ENCODE measurements at regions not wholly inside any gene's neighbourhood (a gene's known extent, or its start where the extent isn't known, plus 50 kb on each side); places are given as distances from the start of the nearest gene placed in this dataset.

DNA sequence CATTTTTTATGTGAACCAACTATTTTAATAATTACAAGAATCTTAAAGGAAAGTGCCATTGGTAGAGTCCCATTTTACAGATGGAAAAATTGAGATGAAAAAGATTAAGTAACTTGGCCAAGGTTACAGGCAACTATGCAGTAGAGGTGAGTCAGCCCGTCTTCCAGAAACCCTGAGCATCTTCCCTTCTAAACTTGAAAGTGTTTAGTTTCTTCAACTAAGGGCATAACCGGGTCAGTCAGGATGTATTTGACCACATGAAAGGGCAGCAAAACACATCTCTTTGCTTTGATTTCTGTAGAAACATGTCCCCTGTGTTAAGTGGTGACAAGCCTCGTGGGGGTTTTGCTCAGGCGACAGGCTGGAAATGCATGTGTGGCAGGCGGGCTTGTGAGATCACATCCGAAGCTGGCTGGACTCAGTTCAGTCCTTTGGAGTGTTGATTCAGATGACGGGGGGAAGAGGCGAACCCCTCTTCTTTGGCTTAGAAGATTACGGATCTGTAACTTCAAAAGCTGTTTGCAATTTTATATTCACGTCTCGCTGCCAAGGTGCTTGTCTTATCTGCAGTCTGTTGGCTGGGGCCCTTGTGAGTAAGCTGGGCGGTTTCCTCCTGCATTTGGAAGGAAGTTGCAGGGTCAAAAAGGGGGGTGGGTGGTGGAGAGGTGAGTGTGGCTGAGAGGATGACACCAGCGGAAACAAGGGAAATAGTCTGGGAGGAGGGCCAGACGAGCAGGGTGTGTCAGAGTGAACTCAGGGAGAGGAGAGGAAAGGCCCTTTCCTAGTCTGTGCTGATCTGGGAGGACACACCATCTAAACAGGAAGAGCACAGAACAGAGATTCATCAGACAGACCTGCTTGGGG lies 78.9 kb upstream of the RPS23 start:
- H3K4me1 Mint-ChIP-seq (ENCODE audit: low read depth), result peaks cover 22% of the 10 kb centered on the region
- H3K27ac Mint-ChIP-seq, result peak overlapping the region; percentile 91
- H3K27me3 Mint-ChIP-seq, result no peaks in the 10 kb centered on the region
- no peaks in the 10 kb centered on the region for H3K36me3 Mint-ChIP-seq
- H3K9me3 Mint-ChIP-seq (ENCODE audit: low read depth), result no peaks in the 10 kb centered on the region
- H3K4me3 Mint-ChIP-seq, result peak overlapping the region; percentile 59

DNA sequence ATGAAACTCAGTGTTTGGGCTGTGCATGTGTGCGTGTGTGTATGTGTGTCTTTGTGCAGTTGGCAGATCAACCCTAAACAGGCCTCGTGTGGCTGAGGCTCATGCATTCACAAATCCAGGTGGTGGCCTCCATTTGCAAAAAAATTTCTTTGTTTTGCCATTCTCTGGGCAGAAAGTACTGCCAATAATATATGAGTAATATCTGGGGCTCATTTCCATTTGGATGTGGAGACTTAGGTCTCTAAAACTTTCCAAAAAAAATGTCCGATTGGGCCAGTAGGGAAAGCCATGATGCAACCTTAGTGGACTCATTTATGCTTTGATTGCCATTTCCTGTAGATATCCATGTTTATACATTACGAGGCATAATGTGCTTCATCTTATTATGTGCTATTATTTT lies 77.9 kb upstream of the RPS23 start:
- H3K4me3 Mint-ChIP-seq, result no peak overlapping the region

DNA sequence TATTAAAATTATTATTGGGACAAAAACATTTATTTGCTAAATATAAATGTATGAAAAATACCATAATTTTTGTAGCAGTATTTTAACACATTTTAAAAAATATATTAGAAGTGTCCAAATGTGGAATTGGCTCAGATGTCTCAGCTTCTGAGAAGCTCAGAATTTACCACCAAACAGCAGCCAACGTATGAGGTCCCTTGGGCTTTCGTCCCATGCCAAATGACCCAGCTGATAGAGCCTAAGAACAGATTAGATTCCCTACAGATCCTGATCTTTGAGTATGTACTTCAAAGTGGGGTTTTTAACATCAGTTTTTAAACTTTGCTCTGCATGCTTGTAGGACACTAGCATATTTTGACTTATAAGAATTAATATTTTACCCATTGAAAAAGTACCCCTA lies 77.3 kb upstream of the RPS23 start:
- H3K4me3 Mint-ChIP-seq, result no peak overlapping the region
- H3K9me3 Mint-ChIP-seq (ENCODE audit: low read depth), result no peaks in the 10 kb centered on the region
- peaks cover 22% of the 10 kb centered on the region for H3K4me1 Mint-ChIP-seq (ENCODE audit: low read depth)
- no peak overlapping the region for H3K27ac Mint-ChIP-seq
- H3K36me3 Mint-ChIP-seq, result no peaks in the 10 kb centered on the region
- no peaks in the 10 kb centered on the region for H3K27me3 Mint-ChIP-seq

More for the DNA sequence above, 77.9 kb upstream of the RPS23 start:
- Mint-ChIP-seq H3K27me3 (no peaks in the 10 kb centered on the region), H3K36me3 (no peaks in the 10 kb centered on the region), H3K9me3 (ENCODE audit: low read depth) (no peaks in the 10 kb centered on the region), H3K4me1 (ENCODE audit: low read depth) (peaks cover 22% of the 10 kb centered on the region), H3K27ac (no peak overlapping the region)

DNA sequence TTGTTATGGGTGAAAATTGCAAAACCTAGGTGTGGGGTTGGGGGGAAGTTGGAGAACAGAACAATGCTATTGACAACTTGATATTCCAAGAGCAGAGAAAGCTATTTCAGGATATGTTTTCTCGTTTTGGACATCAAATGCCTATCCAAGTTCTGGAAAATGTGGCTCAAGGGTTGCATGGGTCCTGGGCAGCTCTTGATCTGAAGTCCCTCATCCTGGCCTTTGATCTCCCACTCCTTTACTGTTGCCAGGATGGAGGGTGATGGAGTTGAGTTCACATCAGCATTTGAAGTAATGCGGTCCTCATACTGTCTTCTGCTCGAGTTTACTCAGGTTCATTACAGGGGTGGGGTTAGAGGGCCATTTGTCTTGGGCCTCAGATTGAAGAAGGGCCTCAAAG lies 76.9 kb upstream of the RPS23 start:
- Mint-ChIP-seq H3K4me1 (ENCODE audit: low read depth) (peaks cover 22% of the 10 kb centered on the region), H3K27ac (no peak overlapping the region)

DNA sequence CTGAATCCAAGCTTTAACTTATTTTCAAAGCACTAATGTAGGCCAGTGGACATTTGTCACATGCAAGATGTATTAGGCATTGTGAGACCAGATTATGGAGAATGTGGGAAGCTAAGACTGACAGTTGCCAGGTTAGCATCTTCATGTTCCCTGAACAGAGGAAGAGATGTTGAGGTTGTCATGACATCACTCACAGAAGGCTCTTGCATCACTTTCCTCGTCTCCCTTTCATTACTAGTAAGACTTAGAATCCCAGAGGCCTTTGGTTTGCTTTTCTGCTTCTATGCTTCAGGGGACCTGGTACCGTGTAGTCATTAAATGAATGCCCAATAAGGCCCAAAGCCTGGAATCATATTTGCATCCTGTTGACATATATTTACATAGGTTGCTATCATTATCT lies 76.4 kb upstream of the RPS23 start:
- Mint-ChIP-seq H3K27ac (no peak overlapping the region), H3K4me1 (ENCODE audit: low read depth) (peaks cover 22% of the 10 kb centered on the region), H3K4me3 (no peak overlapping the region), H3K27me3 (no peaks in the 10 kb centered on the region), H3K36me3 (no peaks in the 10 kb centered on the region), H3K9me3 (ENCODE audit: low read depth) (no peaks in the 10 kb centered on the region)

More for the DNA sequence above, 76.9 kb upstream of the RPS23 start:
- H3K9me3 Mint-ChIP-seq (ENCODE audit: low read depth), result no peaks in the 10 kb centered on the region
- H3K36me3 Mint-ChIP-seq, result no peaks in the 10 kb centered on the region
- no peaks in the 10 kb centered on the region for H3K27me3 Mint-ChIP-seq
- H3K4me3 Mint-ChIP-seq, result no peak overlapping the region

DNA sequence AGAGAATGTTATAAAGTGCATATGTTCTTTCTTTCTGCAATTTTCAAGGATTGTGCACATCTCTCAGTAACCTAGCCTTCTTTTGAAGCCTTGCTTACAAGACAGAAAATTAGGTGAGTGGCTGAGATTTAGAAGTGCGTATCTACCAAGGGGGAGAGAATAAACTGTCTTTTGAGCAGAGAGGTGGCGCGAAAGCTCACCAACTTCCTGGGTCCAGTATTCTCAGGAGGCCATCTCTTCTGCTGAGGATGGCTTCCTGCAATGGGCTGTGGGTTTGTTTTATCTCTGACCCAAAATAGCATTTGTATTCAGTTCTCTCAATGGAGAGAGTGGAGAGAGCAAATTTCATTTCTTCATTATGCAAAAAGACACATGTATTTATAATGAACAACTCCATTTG lies 75.4 kb upstream of the RPS23 start:
- H3K27me3 Mint-ChIP-seq, result no peaks in the 10 kb centered on the region
- H3K4me3 Mint-ChIP-seq, result no peak overlapping the region
- H3K9me3 Mint-ChIP-seq (ENCODE audit: low read depth), result no peaks in the 10 kb centered on the region
- peaks cover 20% of the 10 kb centered on the region for H3K4me1 Mint-ChIP-seq (ENCODE audit: low read depth)
- no peaks in the 10 kb centered on the region for H3K36me3 Mint-ChIP-seq
- no peak overlapping the region for H3K27ac Mint-ChIP-seq

DNA sequence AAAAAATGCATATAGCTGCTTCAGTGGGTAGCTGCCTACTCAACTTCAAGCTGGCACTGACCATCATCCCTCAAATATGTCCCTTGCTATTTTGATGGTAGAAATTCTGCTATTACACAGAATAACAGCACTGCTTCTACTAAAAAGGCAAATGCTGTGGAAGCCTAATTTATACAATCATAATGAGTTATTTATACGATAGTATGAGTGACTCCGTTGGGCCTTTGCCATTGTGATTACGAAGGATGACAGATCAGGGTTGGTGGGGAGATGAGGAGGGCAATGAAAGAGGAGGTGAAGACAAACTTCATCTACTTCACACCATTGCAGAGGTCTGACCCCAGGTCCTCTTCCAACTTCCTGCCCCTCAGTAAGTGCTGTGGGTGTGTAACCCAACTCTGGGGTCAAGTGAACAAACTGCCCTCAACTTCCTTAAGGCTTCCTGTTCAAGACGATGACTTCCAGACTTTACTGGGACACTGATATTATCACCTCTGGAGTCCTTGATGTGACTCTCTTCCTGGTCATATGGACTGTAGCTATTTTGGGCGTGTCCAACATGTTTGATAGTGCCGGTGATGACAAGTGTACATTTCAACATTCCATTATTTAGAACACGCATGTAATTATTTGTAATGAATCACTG lies 74.1 kb upstream of the RPS23 start:
- H3K36me3 Mint-ChIP-seq, result no peaks in the 10 kb centered on the region
- H3K9me3 Mint-ChIP-seq (ENCODE audit: low read depth), result no peaks in the 10 kb centered on the region
- no peak overlapping the region for H3K4me3 Mint-ChIP-seq
- H3K27ac Mint-ChIP-seq, result no peak overlapping the region
- no peaks in the 10 kb centered on the region for H3K27me3 Mint-ChIP-seq
- peaks cover 8% of the 10 kb centered on the region for H3K4me1 Mint-ChIP-seq (ENCODE audit: low read depth)

DNA sequence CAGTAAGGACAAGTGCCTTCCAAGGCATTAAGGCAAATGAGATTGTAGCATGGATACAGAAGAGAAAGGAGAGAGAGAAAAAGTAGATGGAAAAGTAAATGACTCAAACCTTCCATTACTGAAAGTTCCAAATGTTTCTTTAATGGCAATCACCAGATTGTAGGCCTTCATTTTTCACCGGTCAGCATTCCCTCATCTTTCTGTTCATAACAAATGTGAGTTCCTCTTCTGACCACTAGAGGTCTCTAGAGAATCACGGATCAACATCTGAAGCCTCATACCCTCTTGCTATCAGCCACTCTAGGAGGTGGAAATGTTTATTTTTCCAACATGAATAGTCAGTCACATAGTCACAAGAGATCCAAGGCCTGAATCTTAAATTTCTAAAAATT lies 73.6 kb upstream of the RPS23 start:
- Mint-ChIP-seq H3K27me3 (no peaks in the 10 kb centered on the region), H3K4me1 (ENCODE audit: low read depth) (peaks cover 3% of the 10 kb centered on the region), H3K27ac (no peak overlapping the region), H3K4me3 (no peak overlapping the region), H3K36me3 (no peaks in the 10 kb centered on the region), H3K9me3 (ENCODE audit: low read depth) (no peaks in the 10 kb centered on the region)

DNA sequence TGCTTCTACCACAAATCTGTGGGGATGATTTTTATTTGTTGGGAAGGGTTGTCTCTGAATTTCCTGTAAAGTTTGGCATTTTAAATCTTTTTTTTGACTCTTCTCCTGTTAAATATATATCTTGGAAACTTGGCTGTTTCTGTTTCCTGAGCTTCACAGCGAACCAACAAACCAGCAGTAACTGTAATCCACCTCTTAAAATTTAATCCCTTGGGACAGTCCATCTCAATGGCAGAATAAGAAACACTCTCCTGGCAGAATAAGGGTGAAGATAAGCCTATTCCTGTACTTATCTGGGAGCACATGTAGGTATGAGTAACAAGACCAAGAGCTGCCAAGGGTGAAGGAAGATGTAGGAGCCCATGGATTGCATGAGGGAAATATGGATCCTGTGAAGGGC lies 73.1 kb upstream of the RPS23 start:
- Mint-ChIP-seq H3K9me3 (ENCODE audit: low read depth) (no peaks in the 10 kb centered on the region), H3K27me3 (no peaks in the 10 kb centered on the region), H3K27ac (no peak overlapping the region), H3K36me3 (no peaks in the 10 kb centered on the region), H3K4me1 (ENCODE audit: low read depth) (peaks cover 1% of the 10 kb centered on the region), H3K4me3 (no peak overlapping the region)

DNA sequence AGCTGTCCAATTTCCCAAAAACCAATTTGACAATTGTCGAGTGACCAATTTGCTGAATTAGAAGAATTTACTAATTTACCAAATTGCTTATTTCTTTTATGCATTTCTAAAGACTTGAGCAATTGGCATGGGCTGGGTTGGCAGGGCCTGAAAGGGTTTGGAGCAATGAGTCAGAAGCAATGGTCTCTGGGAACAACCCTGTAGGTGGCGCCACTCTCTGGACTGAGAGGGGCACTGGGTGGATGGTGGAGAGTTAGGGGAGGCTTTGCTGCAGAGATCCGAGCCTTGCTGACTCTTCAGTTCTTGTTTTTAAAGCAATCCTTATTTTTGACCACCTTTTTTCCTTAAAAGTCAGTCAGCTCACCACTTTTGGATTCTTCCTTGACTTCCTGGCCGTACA lies 71.5 kb upstream of the RPS23 start:
- no peaks in the 10 kb centered on the region for H3K4me1 Mint-ChIP-seq (ENCODE audit: low read depth)
- peaks cover 2% of the 10 kb centered on the region for H3K36me3 Mint-ChIP-seq
- no peak overlapping the region for H3K27ac Mint-ChIP-seq
- H3K27me3 Mint-ChIP-seq, result peaks cover 3% of the 10 kb centered on the region
- H3K4me3 Mint-ChIP-seq, result no peak overlapping the region
- H3K9me3 Mint-ChIP-seq (ENCODE audit: low read depth), result no peaks in the 10 kb centered on the region

DNA sequence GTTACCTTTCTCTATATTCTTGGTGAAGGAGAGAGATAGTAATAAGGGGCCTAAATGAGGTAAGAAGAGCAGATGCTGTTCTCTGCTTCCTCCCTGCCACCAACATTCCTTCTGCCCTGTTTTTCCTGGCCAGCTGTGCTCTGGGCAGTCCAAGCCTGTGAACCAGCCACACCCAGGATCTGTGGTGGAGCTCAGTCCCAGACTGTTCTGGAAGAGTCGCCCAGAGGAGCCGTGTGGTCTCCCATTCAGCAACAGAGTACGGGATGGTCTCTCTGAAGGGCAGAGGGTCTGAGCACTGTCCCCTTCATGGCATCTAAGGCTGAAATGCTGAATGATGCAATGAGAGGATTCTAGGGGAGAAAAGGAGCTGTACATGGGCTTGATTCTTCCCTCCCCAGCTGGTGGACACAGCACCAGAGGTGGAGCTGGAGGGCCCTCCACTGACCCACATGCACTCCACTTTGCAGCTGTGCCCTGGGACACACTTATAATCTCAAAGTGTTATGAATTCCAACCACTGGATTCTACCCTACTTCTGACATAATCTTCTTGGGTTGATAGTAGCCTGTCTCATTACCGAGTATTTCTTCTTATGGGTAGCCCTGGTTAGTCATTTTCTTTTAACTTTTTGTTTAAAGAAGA lies 70.8 kb upstream of the RPS23 start:
- Mint-ChIP-seq H3K9me3 (ENCODE audit: low read depth) (no peaks in the 10 kb centered on the region), H3K4me1 (ENCODE audit: low read depth) (no peaks in the 10 kb centered on the region), H3K27me3 (peaks cover 3% of the 10 kb centered on the region), H3K27ac (no peak overlapping the region), H3K36me3 (peaks cover 2% of the 10 kb centered on the region), H3K4me3 (no peak overlapping the region)

DNA sequence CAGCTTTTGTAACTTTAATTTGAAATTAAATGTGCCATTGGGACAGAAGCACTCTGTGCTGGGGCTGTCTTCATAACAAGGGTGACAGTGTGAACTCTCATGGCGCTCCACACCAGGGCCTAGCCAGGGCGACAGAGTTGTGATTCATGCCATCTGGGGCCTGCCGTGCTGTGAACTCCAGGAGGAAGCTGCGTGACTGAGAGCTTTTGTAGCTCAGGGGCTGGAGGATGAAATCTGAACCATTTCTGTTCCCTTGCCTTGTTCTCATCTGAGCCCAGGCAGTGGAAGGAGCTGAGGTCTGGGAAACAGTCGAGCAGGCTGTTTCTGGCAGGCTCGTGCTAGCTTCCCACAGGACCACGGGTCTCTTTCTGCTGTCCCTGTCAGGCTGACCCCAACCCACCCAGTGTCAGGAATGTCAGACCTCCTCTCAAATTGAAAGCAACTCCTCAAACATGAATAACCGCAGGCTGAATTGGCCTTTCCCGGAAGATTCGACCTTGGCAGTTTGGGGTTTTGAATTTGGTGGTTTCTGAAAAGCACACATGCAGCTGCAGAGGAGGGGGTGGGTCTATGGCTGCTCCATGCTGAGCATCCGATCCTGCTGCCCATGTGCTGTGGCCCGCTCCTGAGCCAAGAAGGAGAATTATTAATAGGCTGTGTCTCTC lies 69.2 kb upstream of the RPS23 start:
- Mint-ChIP-seq H3K36me3 (peaks cover 2% of the 10 kb centered on the region), H3K27ac (no peak overlapping the region), H3K4me1 (ENCODE audit: low read depth) (no peaks in the 10 kb centered on the region), H3K27me3 (peaks cover 6% of the 10 kb centered on the region), H3K9me3 (ENCODE audit: low read depth) (no peaks in the 10 kb centered on the region), H3K4me3 (no peak overlapping the region)

DNA sequence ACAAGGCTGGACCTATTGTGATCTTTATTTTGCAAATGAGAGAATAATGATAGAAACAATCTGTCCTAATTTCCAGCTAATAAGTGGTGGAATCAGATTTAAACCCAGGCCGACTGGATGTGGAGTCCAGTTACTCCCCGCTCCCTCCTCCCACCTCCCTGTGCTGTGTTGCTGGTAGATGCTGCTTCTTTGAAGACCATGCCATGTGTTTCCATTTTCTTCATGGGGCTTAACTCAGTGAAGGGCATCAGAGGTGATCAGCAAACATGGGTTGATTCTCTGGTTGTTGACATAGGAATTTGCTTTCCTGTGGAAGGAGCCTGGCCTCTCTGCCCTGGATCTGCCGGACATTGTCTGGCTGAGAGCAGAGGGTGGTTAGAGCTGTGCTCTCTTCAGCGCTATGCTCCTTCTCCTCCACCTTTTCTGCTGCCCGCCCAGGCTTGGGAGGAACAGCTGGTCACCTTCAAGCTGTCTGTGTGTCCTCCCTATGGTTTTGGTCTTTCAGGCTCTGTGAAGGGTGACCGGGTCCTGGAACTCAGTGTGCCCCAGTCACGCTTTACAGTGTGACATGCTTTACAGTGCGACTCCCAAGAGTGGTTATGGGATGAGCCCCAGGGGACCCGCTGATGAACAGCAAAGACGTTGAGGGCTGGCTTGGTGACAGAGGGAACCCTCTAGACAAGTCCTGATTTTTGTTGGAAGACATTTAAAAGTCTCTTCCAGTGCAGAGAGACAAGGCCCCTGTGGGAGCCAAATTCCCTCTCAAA lies 68.4 kb upstream of the RPS23 start:
- no peak overlapping the region for H3K4me3 Mint-ChIP-seq
- H3K27me3 Mint-ChIP-seq, result peaks cover 6% of the 10 kb centered on the region
- H3K36me3 Mint-ChIP-seq, result peaks cover 2% of the 10 kb centered on the region
- no peaks in the 10 kb centered on the region for H3K4me1 Mint-ChIP-seq (ENCODE audit: low read depth)
- H3K9me3 Mint-ChIP-seq (ENCODE audit: low read depth), result no peaks in the 10 kb centered on the region
- H3K27ac Mint-ChIP-seq, result no peak overlapping the region

DNA sequence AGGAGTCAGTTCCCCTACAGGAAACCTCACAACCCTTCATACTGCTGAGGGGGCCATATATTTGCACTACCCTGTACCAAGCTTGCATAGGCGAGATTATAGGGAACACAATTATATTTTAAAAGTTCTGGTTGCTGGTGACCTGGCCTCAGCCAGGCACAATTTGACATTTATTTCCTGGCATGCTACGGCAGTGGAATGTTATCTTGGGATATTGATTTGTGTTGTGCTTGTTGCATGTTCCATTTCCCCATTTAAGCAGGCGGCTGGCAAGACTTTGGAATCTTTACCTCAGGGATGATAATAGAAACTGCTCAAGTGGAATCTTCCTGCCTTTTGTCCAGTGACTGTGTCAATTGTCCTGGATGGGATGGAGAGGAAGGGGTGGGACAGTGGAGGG lies 67.0 kb upstream of the RPS23 start:
- Mint-ChIP-seq H3K27me3 (peaks cover 7% of the 10 kb centered on the region), H3K36me3 (peaks cover 2% of the 10 kb centered on the region), H3K27ac (no peak overlapping the region), H3K9me3 (ENCODE audit: low read depth) (no peaks in the 10 kb centered on the region), H3K4me3 (no peak overlapping the region), H3K4me1 (ENCODE audit: low read depth) (no peaks in the 10 kb centered on the region)

Data from activated naive CD8-positive, alpha-beta T cell (primary cell).